GM23338 (cell line): ENCODE measurements at regions not wholly inside any gene's neighbourhood (a gene's known extent, or its start where the extent isn't known, plus 50 kb on each side); places are given as distances from the start of the nearest gene placed in this dataset.

ENCODE experiments used
- ATAC-seq: fragments of 200-7000 bp; cut with Tn5 transposase; 3 replicates; pipeline ENCODE4 v1.9.1; 2020
- DNase-seq: peaks from one replicate; pipeline ENCODE4 v3.0.0-alpha.2; 2015; ENCODE audit warnings: low spot score
- H2AFZ ChIP-seq: fragments of 200-600 bp; sonication (generic); 2 replicates; pipeline ENCODE4 v1.8.0; 2016; ENCODE audit warnings: antibody characterized with exemption, mild to moderate bottlenecking, moderate library complexity
- H3F3A ChIP-seq: fragments of 200-600 bp; sonication (generic); replicated peaks from 2 replicates; pipeline ENCODE4 v1.8.0; 2017; ENCODE audit warnings: antibody characterized with exemption, mixed run types, low read depth
- H3K27ac ChIP-seq: fragments of 200-600 bp; sonication (generic); 2 replicates; pipeline ENCODE4 v1.6.1; 2016; ENCODE audit warnings: low read depth
- H3K27me3 ChIP-seq: fragments of 200-600 bp; sonication (generic); 2 replicates; pipeline ENCODE4 v1.8.0; 2016; ENCODE audit warnings: mild to moderate bottlenecking, mixed run types, moderate library complexity; ENCODE audit not compliant: insufficient read depth
- H3K36me3 ChIP-seq: fragments of 200-600 bp; sonication (generic); 2 replicates; pipeline ENCODE4 v1.8.0; 2016; ENCODE audit warnings: mild to moderate bottlenecking; ENCODE audit not compliant: insufficient read depth
- H3K4me1 ChIP-seq: fragments of 200-600 bp; sonication (generic); 2 replicates; pipeline ENCODE4 v1.8.0; 2016; ENCODE audit warnings: mild to moderate bottlenecking, moderate library complexity; ENCODE audit not compliant: insufficient read depth
- H3K4me2 ChIP-seq: fragments of 200-600 bp; sonication (generic); 2 replicates; pipeline ENCODE4 v1.7.1; 2017; ENCODE audit warnings: mixed run types
- H3K4me3 ChIP-seq: fragments of 200-600 bp; sonication (generic); 2 replicates; pipeline ENCODE4 v1.6.1; 2016; ENCODE audit warnings: mixed run types
- H3K79me2 ChIP-seq: fragments of 200-600 bp; sonication (generic); replicated peaks from 2 replicates; pipeline ENCODE4 v1.8.0; 2017; ENCODE audit warnings: mild to moderate bottlenecking; ENCODE audit not compliant: insufficient read depth
- H3K9me2 ChIP-seq: fragments of 200-600 bp; sonication (generic); 2 replicates; pipeline ENCODE4 v1.8.0; 2017; ENCODE audit not compliant: insufficient read depth
- H4K20me1 ChIP-seq: fragments of 200-600 bp; sonication (generic); replicated peaks from 2 replicates; pipeline ENCODE4 v1.8.0; 2017; ENCODE audit warnings: mild to moderate bottlenecking; ENCODE audit not compliant: insufficient read depth
- H3K27ac Mint-ChIP-seq: 2 replicates; pipeline ENCODE4 v1.8.0; 2020; ENCODE audit warnings: inconsistent platforms, mild to moderate bottlenecking, moderate library complexity, mixed read lengths
- H3K27me3 Mint-ChIP-seq: 3 replicates; pipeline ENCODE4 v1.8.0; 2022; ENCODE audit warnings: low read depth, mild to moderate bottlenecking, moderate library complexity, mixed read lengths, inconsistent platforms; ENCODE audit not compliant: insufficient read depth, poor library complexity
- H3K36me3 Mint-ChIP-seq: 3 replicates; pipeline ENCODE4 v1.8.0; 2021; ENCODE audit warnings: low read depth, mild to moderate bottlenecking, inconsistent platforms, moderate library complexity, mixed read lengths
- H3K4me1 Mint-ChIP-seq: 3 replicates; pipeline ENCODE4 v1.8.0; 2020; ENCODE audit warnings: mild to moderate bottlenecking, inconsistent platforms, mixed read lengths
- H3K4me3 Mint-ChIP-seq: 3 replicates; pipeline ENCODE4 v1.8.0; 2021; ENCODE audit warnings: moderate library complexity, mild to moderate bottlenecking, inconsistent platforms, mixed read lengths
- H3K9me3 Mint-ChIP-seq: 3 replicates; pipeline ENCODE4 v1.8.0; 2020; ENCODE audit warnings: moderate library complexity, mild to moderate bottlenecking, inconsistent platforms, mixed read lengths
- CREB1 ChIP-seq: fragments of 250-450 bp; sonication (Bioruptor Pico); IDR thresholded peaks from 2 replicates; pipeline ENCODE4 v1.5.0; 2020; ENCODE audit warnings: low read depth, mild to moderate bottlenecking, moderate library complexity
- EZH2phosphoT487 ChIP-seq: fragments of 200-600 bp; sonication (generic); IDR thresholded peaks from one replicate; pipeline ENCODE4 v1.8.1; 2018; ENCODE audit warnings: antibody characterized with exemption; ENCODE audit not compliant: unreplicated experiment
- JUNB ChIP-seq: IDR thresholded peaks from one replicate; pipeline ENCODE4 v1.6.1; 2016; ENCODE audit warnings: antibody characterized with exemption; ENCODE audit not compliant: unreplicated experiment
- NANOG ChIP-seq: IDR thresholded peaks from 2 replicates; pipeline ENCODE4 v1.6.1; 2016; ENCODE audit warnings: antibody characterized with exemption, borderline replicate concordance
- POLR2AphosphoS5 ChIP-seq: IDR thresholded peaks from 2 replicates; pipeline ENCODE4 v1.6.1; 2016; ENCODE audit warnings: antibody characterized with exemption, low read depth
- STAT1 ChIP-seq: IDR thresholded peaks from one replicate; pipeline ENCODE4 v1.6.1; 2016; ENCODE audit warnings: antibody characterized with exemption; ENCODE audit not compliant: unreplicated experiment
- TF ChIP-seq, protein P1 (sequence below): fragments of 250-450 bp; sonication (Bioruptor Pico); IDR thresholded peaks from 2 replicates; pipeline ENCODE4 v1.5.0; 2020; ENCODE audit warnings: mild to moderate bottlenecking, moderate library complexity

DNA sequence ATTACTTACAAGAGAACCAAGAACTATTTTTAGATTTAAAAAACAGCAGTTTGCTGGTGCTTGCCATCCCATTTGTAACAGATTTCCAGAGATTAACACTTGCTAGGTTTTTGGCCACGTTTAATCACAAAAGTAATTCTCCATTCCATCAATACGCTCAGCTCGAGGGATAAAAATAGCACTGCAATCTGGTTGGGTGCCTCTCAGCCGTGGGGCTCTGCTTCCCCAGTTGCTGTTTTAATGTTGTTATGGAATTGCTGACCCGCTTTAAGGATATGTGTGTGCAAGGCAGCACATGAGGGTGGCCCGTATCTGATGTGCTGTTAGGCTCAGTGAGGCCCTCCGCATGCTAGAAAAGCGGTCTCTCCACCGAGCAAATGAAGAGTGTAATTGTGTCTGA is 222.2 kb upstream of the TMEM260 start (continued):
- TF ChIP-seq, protein P1, sequence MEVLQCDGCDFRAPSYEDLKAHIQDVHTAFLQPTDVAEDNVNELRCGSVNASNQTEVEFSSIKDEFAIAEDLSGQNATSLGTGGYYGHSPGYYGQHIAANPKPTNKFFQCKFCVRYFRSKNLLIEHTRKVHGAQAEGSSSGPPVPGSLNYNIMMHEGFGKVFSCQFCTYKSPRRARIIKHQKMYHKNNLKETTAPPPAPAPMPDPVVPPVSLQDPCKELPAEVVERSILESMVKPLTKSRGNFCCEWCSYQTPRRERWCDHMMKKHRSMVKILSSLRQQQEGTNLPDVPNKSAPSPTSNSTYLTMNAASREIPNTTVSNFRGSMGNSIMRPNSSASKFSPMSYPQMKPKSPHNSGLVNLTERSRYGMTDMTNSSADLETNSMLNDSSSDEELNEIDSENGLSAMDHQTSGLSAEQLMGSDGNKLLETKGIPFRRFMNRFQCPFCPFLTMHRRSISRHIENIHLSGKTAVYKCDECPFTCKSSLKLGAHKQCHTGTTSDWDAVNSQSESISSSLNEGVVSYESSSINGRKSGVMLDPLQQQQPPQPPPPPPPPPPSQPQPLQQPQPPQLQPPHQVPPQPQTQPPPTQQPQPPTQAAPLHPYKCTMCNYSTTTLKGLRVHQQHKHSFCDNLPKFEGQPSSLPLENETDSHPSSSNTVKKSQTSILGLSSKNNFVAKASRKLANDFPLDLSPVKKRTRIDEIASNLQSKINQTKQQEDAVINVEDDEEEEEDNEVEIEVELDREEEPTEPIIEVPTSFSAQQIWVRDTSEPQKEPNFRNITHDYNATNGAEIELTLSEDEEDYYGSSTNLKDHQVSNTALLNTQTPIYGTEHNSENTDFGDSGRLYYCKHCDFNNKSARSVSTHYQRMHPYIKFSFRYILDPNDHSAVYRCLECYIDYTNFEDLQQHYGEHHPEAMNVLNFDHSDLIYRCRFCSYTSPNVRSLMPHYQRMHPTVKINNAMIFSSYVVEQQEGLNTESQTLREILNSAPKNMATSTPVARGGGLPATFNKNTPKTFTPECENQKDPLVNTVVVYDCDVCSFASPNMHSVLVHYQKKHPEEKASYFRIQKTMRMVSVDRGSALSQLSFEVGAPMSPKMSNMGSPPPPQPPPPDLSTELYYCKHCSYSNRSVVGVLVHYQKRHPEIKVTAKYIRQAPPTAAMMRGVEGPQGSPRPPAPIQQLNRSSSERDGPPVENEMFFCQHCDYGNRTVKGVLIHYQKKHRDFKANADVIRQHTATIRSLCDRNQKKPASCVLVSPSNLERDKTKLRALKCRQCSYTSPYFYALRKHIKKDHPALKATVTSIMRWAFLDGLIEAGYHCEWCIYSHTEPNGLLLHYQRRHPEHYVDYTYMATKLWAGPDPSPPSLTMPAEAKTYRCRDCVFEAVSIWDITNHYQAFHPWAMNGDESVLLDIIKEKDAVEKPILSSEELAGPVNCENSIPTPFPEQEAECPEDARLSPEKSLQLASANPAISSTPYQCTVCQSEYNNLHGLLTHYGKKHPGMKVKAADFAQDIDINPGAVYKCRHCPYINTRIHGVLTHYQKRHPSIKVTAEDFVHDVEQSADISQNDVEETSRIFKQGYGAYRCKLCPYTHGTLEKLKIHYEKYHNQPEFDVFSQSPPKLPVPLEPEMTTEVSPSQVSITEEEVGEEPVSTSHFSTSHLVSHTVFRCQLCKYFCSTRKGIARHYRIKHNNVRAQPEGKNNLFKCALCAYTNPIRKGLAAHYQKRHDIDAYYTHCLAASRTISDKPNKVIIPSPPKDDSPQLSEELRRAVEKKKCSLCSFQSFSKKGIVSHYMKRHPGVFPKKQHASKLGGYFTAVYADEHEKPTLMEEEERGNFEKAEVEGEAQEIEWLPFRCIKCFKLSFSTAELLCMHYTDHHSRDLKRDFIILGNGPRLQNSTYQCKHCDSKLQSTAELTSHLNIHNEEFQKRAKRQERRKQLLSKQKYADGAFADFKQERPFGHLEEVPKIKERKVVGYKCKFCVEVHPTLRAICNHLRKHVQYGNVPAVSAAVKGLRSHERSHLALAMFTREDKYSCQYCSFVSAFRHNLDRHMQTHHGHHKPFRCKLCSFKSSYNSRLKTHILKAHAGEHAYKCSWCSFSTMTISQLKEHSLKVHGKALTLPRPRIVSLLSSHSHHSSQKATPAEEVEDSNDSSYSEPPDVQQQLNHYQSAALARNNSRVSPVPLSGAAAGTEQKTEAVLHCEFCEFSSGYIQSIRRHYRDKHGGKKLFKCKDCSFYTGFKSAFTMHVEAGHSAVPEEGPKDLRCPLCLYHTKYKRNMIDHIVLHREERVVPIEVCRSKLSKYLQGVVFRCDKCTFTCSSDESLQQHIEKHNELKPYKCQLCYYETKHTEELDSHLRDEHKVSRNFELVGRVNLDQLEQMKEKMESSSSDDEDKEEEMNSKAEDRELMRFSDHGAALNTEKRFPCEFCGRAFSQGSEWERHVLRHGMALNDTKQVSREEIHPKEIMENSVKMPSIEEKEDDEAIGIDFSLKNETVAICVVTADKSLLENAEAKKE = no peak

DNA sequence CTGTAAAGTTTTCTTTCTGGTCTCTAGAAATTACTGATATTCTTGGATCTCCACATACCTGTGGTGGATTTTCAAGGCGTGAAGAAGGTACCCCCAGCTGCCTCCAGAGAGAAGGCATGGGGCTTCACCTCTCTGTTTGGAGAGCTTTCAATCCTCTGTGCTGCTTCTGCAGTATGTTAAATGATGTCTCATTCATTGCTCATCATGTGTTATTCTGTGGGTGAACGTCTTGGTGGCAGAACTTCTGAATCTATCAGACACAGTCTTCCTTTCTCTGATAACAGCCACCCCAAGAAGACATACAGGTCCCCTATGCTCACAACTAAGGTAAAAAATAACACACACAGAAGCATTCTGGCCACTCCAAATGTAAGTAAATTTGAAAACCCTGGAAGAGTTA is 221.3 kb upstream of the TMEM260 start:
- Mint-ChIP-seq H3K27me3 (no peaks in the 10 kb centered on the region), H3K27ac (no peak overlapping the region), H3K4me3 (no peak overlapping the region), H3K36me3 (no peaks in the 10 kb centered on the region), H3K9me3 (no peaks in the 10 kb centered on the region), H3K4me1 (no peaks in the 10 kb centered on the region)
- H3K4me3 ChIP-seq = no peak overlapping the region
- DNase-seq (no peak), ATAC-seq (no peak)
- no peak overlapping the region for H3K27ac ChIP-seq
- no peaks in the 10 kb centered on the region for H3K36me3 ChIP-seq
- H3K79me2 ChIP-seq = no peaks in the 10 kb centered on the region
- H3K9me2 ChIP-seq = peaks cover 5% of the 10 kb centered on the region; the same call in 1 of the 2 replicates
- H2AFZ ChIP-seq = no peak overlapping the region
- H3K27me3 ChIP-seq = no peaks in the 10 kb centered on the region
- no peaks in the 10 kb centered on the region for H3K4me1 ChIP-seq
- no peaks in the 10 kb centered on the region for H4K20me1 ChIP-seq
- H3K4me2 ChIP-seq = no peak overlapping the region
- H3F3A ChIP-seq = no peaks in the 10 kb centered on the region
- TF ChIP-seq POLR2AphosphoS5 = no peak
- TF ChIP-seq STAT1 = no peak
- TF ChIP-seq NANOG = no peak
- no peak for TF ChIP-seq CREB1 (CRISPR knock-in tag)
- no peak for TF ChIP-seq JUNB
- TF ChIP-seq, protein P1 = no peak
- TF ChIP-seq EZH2phosphoT487 = no peak
